ENCODE measurements at regions not wholly inside any gene's neighbourhood (a gene's known extent, or its start where the extent isn't known, plus 50 kb on each side); places are given as distances from the start of the nearest gene placed in this dataset.

DNA sequence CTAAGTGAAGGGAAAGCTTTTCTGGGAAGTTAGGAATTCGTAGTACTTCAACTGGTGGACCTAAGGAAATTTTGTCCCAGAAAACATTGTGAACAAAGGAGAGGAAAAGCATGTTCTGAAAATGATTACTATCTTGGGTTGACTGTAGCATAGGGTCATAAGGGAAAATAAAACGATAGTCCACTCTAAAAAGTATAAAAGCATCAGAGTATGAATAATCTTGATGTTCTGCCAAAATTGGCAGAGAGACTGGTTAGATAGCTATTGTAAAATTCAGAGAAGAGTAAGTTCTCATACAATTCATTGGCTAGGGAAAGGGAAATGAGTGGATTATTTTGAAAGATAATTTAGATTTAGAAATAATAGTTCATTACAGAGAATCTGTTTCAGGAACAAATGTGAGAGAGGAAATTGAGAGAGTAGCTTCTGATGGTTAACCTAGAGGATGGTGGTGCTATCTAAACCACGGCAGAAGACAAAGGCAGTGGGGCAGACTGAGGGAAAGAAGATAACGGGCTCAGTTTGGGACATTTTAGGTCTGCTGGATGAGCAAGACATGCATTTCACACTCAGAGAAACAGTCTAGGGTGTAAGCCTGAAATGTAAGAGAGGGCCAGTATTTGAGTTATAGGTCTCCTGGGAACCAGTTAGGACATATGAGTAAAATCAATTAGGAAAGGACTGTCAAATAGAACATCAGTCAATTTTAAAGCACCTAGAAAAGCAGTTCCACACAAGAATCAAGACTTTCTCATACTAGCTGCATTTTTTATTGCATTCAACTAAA lies 799.3 kb upstream of the CXADR start:
- no peaks in the 10 kb centered on the region for H3K27me3 Mint-ChIP-seq (ENCODE audit: unreplicated experiment)
- no peak overlapping the region for H3K27ac Mint-ChIP-seq (ENCODE audit: unreplicated experiment)
- no peaks in the 10 kb centered on the region for H3K36me3 Mint-ChIP-seq (ENCODE audit: unreplicated experiment)
- H3K4me1 Mint-ChIP-seq (ENCODE audit: low read depth, unreplicated experiment), result no peaks in the 10 kb centered on the region
- DNase-seq, result no peak
- H3K4me3 Mint-ChIP-seq (ENCODE audit: unreplicated experiment), result no peak overlapping the region
- H3K9me3 Mint-ChIP-seq (ENCODE audit: unreplicated experiment), result peaks cover 3% of the 10 kb centered on the region
- TF ChIP-seq, protein P1, sequence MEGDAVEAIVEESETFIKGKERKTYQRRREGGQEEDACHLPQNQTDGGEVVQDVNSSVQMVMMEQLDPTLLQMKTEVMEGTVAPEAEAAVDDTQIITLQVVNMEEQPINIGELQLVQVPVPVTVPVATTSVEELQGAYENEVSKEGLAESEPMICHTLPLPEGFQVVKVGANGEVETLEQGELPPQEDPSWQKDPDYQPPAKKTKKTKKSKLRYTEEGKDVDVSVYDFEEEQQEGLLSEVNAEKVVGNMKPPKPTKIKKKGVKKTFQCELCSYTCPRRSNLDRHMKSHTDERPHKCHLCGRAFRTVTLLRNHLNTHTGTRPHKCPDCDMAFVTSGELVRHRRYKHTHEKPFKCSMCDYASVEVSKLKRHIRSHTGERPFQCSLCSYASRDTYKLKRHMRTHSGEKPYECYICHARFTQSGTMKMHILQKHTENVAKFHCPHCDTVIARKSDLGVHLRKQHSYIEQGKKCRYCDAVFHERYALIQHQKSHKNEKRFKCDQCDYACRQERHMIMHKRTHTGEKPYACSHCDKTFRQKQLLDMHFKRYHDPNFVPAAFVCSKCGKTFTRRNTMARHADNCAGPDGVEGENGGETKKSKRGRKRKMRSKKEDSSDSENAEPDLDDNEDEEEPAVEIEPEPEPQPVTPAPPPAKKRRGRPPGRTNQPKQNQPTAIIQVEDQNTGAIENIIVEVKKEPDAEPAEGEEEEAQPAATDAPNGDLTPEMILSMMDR (IDR thresholded peaks at IDR 0.05; ENCODE audit: partially characterized antibody, unreplicated experiment), result no peak

DNA sequence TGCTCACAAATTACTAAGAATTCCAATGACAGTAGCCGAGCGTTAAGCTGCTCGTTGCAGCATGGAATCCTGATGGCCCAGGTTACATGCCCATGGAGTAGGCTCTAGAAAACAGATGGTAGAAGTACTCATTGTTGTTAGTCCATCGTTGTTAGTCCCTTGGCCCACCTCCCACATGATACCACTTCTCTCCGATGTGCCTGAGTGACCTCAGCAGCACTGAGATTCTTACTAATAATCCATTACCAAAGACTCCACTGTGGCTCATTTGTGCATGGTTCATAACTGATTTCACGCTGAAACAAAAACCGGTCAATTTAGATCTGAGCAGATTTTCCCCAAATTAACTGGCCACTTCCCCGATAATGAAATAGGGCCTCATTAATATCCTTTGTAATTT lies 772.3 kb upstream of the CXADR start:
- no peaks in the 10 kb centered on the region for H3K36me3 Mint-ChIP-seq (ENCODE audit: unreplicated experiment)
- TF ChIP-seq, protein P1 (IDR thresholded peaks at IDR 0.05; ENCODE audit: partially characterized antibody, unreplicated experiment), result no peak
- H3K4me3 Mint-ChIP-seq (ENCODE audit: unreplicated experiment), result no peak overlapping the region
- H3K27ac Mint-ChIP-seq (ENCODE audit: unreplicated experiment), result no peak overlapping the region
- no peaks in the 10 kb centered on the region for H3K9me3 Mint-ChIP-seq (ENCODE audit: unreplicated experiment)
- DNase-seq, result no peak
- H3K4me1 Mint-ChIP-seq (ENCODE audit: low read depth, unreplicated experiment), result peaks cover 8% of the 10 kb centered on the region
- H3K27me3 Mint-ChIP-seq (ENCODE audit: unreplicated experiment), result no peaks in the 10 kb centered on the region

DNA sequence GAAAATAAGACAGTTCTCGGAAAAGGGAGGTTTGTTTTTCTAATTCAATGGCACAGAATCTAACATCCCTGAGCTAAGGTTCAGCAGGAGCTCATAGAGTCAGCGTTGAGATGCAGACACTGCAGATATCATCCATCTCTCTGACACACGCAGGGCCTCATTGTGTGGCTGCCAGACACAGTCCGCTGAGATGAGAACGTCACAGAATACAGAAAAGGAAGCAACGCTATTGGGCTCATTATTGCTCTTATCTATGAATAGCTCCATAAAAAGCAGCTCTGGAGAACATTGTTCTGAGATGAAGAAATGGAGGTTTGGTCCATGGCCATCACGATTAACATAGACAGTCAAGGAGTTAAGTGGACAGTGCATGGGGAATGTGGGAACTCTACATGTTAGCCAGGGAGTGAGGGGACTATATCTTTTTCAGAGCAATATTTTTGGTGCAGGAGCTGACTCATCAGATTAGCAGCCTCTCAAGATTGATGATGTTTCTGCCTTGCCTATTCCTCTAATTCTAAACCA lies 771.6 kb upstream of the CXADR start:
- Mint-ChIP-seq H3K4me3 (ENCODE audit: unreplicated experiment) (no peak overlapping the region), H3K27me3 (ENCODE audit: unreplicated experiment) (no peaks in the 10 kb centered on the region), H3K36me3 (ENCODE audit: unreplicated experiment) (no peaks in the 10 kb centered on the region), H3K27ac (ENCODE audit: unreplicated experiment) (no peak overlapping the region), H3K4me1 (ENCODE audit: low read depth, unreplicated experiment) (peaks cover 8% of the 10 kb centered on the region), H3K9me3 (ENCODE audit: unreplicated experiment) (no peaks in the 10 kb centered on the region)
- no peak for DNase-seq
- TF ChIP-seq, protein P1 (IDR thresholded peaks at IDR 0.05; ENCODE audit: partially characterized antibody, unreplicated experiment), result no peak

- no peaks in the 10 kb centered on the region for H3K9me3 Mint-ChIP-seq (ENCODE audit: unreplicated experiment)
- H3K4me1 Mint-ChIP-seq (ENCODE audit: low read depth, unreplicated experiment), result peaks cover 8% of the 10 kb centered on the region
- no peaks in the 10 kb centered on the region for H3K27me3 Mint-ChIP-seq (ENCODE audit: unreplicated experiment)
- H3K4me3 Mint-ChIP-seq (ENCODE audit: unreplicated experiment), result no peak overlapping the region
- H3K36me3 Mint-ChIP-seq (ENCODE audit: unreplicated experiment), result no peaks in the 10 kb centered on the region
- H3K27ac Mint-ChIP-seq (ENCODE audit: unreplicated experiment), result no peak overlapping the region
- no peak for DNase-seq
- TF ChIP-seq, protein P1 (IDR thresholded peaks at IDR 0.05; ENCODE audit: partially characterized antibody, unreplicated experiment), result no peak
These were observed 770.7 kb upstream of the CXADR start for GRCh38 chr21:16742131-16742641.

DNA sequence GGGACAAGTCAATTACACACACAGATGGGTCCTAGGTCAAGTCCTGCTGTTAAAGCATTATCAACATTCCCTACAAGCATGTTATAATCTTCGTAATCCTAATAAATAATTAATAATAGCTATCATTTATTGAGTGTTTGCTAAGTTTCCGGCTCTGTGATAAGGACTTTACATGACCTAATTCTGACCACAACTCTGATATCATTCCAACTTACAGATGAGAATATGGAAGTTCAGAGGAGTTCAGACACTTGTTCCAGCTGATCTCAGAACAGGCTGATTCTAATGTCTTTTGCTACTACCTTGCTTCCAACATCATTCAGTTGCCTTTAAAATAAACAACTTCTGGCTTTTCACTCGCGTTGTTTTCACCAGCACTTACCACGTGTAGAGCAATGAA lies 770.1 kb upstream of the CXADR start:
- H3K27ac Mint-ChIP-seq (ENCODE audit: unreplicated experiment), result no peak overlapping the region
- no peak for DNase-seq
- no peaks in the 10 kb centered on the region for H3K9me3 Mint-ChIP-seq (ENCODE audit: unreplicated experiment)
- no peaks in the 10 kb centered on the region for H3K36me3 Mint-ChIP-seq (ENCODE audit: unreplicated experiment)
- H3K4me3 Mint-ChIP-seq (ENCODE audit: unreplicated experiment), result no peak overlapping the region
- TF ChIP-seq, protein P1 (IDR thresholded peaks at IDR 0.05; ENCODE audit: partially characterized antibody, unreplicated experiment), result no peak
- no peaks in the 10 kb centered on the region for H3K27me3 Mint-ChIP-seq (ENCODE audit: unreplicated experiment)
- H3K4me1 Mint-ChIP-seq (ENCODE audit: low read depth, unreplicated experiment), result peaks cover 8% of the 10 kb centered on the region

Measured in glutamatergic neuron (in vitro differentiated cells).